AG20443 (cell line): ENCODE measurements at regions not wholly inside any gene's neighbourhood (a gene's known extent, or its start where the extent isn't known, plus 50 kb on each side); places are given as distances from the start of the nearest gene placed in this dataset.
A peak's percentile ranks its signal among the peaks of the same experiment; 100 is the strongest.
"Not testable (repeated sequence)": the region's sequence is repeated elsewhere in the genome, so short reads cannot be mapped to it uniquely, and the experiment has no call there.

Source experiments
- DNase-seq: peaks from one replicate; pipeline ENCODE4 v3.0.0; 2012; ENCODE audit warnings: low spot score, mixed read lengths

- DNase-seq = no peak
These were observed 150.8 kb downstream of the RBMX2 start for GRCh38 chrX:130552444-130553073.

- peak; percentile 38 for DNase-seq
These were observed 153.6 kb downstream of the RBMX2 start for GRCh38 chrX:130555341-130555740.

- no peak for DNase-seq
These were observed 154.0 kb downstream of the RBMX2 start for GRCh38 chrX:130555757-130556156.

GRCh38 chrX:130556951-130557350 lies 155.2 kb downstream of the RBMX2 start:
- DNase-seq = no peak

- DNase-seq = no peak
These were observed 158.8 kb downstream of the RBMX2 start for GRCh38 chrX:130560544-130560943.

- no peak for DNase-seq
These were observed 160.1 kb downstream of the RBMX2 start for GRCh38 chrX:130561930-130562329.

- DNase-seq = no peak
These were observed 161.7 kb downstream of the RBMX2 start for GRCh38 chrX:130563476-130563875.

- DNase-seq = no peak
These were observed 164.4 kb downstream of the RBMX2 start for GRCh38 chrX:130566028-130566683.

GRCh38 chrX:130573030-130573429 lies 171.2 kb downstream of the RBMX2 start:
- DNase-seq = not testable (repeated sequence)
